Liver (tissue), 3 donors: ENCODE measurements at regions not wholly inside any gene's neighbourhood (a gene's known extent, or its start where the extent isn't known, plus 50 kb on each side); places are given as distances from the start of the nearest gene placed in this dataset.

ENCODE experiments used
- TAF1 ChIP-seq: conservative IDR thresholded peaks from 2 replicates; pipeline ENCODE4 v1.6.1; 2016; ENCODE audit warnings: antibody characterized with exemption, mild to moderate bottlenecking
- TF ChIP-seq, protein P1 (sequence below): fragments of 150-350 bp; IDR thresholded peaks from 2 replicates; pipeline ENCODE4 v1.5.1; 2017; ENCODE audit warnings: improper control_type of control experiment, low read depth, low read length; ENCODE audit not compliant: missing input control
- donor health status: healthy.
- donor health status: healthy.

- TF ChIP-seq, protein P1, sequence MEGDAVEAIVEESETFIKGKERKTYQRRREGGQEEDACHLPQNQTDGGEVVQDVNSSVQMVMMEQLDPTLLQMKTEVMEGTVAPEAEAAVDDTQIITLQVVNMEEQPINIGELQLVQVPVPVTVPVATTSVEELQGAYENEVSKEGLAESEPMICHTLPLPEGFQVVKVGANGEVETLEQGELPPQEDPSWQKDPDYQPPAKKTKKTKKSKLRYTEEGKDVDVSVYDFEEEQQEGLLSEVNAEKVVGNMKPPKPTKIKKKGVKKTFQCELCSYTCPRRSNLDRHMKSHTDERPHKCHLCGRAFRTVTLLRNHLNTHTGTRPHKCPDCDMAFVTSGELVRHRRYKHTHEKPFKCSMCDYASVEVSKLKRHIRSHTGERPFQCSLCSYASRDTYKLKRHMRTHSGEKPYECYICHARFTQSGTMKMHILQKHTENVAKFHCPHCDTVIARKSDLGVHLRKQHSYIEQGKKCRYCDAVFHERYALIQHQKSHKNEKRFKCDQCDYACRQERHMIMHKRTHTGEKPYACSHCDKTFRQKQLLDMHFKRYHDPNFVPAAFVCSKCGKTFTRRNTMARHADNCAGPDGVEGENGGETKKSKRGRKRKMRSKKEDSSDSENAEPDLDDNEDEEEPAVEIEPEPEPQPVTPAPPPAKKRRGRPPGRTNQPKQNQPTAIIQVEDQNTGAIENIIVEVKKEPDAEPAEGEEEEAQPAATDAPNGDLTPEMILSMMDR = no peak
- no peak for TF ChIP-seq TAF1
Observed at GRCh38 chr11:69429716-69430491, 51.6 kb upstream of the LINC01488 start.
